Muscle layer of duodenum (tissue), 2 donors: ENCODE measurements at regions not wholly inside any gene's neighbourhood (a gene's known extent, or its start where the extent isn't known, plus 50 kb on each side); places are given as distances from the start of the nearest gene placed in this dataset.

Experiments
- H3K27ac ChIP-seq: one replicate; pipeline ENCODE4 v1.7.0; 2013; ENCODE audit warnings: mild to moderate bottlenecking, low read length
- H3K27me3 ChIP-seq: one replicate; pipeline ENCODE4 v1.7.0; 2013; ENCODE audit warnings: low read depth, mild to moderate bottlenecking, control low read depth, low read length
- H3K36me3 ChIP-seq, 2 donors: one replicate each; pipeline ENCODE4 v1.7.0; 2013; ENCODE audit warnings: low read length in 2 of 2, control low read depth in 1 of 2, mild to moderate bottlenecking in 1 of 2; ENCODE audit not compliant: insufficient read depth in 2 of 2, control insufficient read depth in 1 of 2
- H3K4me1 ChIP-seq, 2 donors: one replicate each; pipeline ENCODE4 v1.7.0; 2013; ENCODE audit warnings: low read length in 2 of 2, mild to moderate bottlenecking in 2 of 2, control low read depth in 1 of 2, moderate library complexity in 1 of 2; ENCODE audit not compliant: insufficient read depth in 2 of 2, control insufficient read depth in 1 of 2
- H3K4me3 ChIP-seq, 2 donors: one replicate each; pipeline ENCODE4 v1.7.0; 2013; ENCODE audit warnings: low read length in 2 of 2, low read depth in 1 of 2, mild to moderate bottlenecking in 1 of 2
- H3K9me3 ChIP-seq, 2 donors: one replicate each; pipeline ENCODE4 v1.7.0; 2013; ENCODE audit warnings: low read length in 2 of 2, control low read depth in 1 of 2, mild to moderate bottlenecking in 1 of 2; ENCODE audit not compliant: control insufficient read depth in 1 of 2
- donor health status: healthy.

DNA sequence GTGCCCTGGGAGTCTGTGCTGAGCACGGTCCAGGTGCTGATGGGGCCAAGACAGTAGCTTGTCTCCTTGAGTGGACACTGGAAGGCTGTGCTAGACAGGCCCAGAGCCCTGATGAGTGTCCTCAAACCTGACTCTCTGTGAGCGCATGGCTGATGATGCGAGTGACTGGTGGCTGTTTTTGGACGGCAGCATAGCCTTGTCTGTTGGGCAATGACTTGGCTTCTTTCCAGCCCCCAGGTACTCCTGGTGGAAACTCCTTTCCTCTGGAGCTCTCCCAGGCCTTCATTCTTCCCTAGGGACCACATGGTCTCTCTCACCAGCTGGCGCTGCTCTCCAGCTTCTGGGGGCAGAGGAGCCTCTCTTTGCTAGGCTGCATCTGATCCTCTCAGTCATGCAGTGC, 207.6 kb upstream of the SMIM21 start:
- H3K27ac ChIP-seq = no peak overlapping the region
- no peak overlapping the region for H3K4me3 ChIP-seq
- no peaks in the 10 kb centered on the region for H3K27me3 ChIP-seq
- no peaks in the 10 kb centered on the region for H3K9me3 ChIP-seq
- peaks cover 0 to 17% of the 10 kb centered on the region in 2 donors for H3K4me1 ChIP-seq
- no peaks in the 10 kb centered on the region for H3K36me3 ChIP-seq

DNA sequence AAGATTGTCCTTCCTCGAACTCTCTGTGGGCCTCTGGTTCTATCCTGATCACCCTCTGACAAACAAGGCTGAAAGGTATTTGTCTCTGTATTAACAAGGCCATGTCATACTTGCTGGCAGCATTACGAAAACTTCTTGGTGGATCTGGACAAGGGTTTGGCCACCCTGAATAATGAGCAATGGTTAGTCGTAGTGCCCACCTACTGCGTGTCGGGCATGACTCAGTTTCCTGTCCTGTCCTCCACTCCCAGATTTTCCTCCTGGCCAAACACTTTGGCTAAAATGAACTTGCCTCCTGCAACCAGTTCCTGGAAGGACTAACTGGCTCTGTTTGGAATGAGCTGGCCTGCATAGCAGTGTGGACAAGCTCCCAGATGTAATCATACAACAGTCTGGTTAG, 198.5 kb upstream of the SMIM21 start:
- no peaks in the 10 kb centered on the region for H3K9me3 ChIP-seq
- H3K4me3 ChIP-seq = no peak overlapping the region
- no peaks in the 10 kb centered on the region for H3K36me3 ChIP-seq
- no peaks in the 10 kb centered on the region for H3K27me3 ChIP-seq
- no peak overlapping the region for H3K27ac ChIP-seq
- no peaks in the 10 kb centered on the region for H3K4me1 ChIP-seq

DNA sequence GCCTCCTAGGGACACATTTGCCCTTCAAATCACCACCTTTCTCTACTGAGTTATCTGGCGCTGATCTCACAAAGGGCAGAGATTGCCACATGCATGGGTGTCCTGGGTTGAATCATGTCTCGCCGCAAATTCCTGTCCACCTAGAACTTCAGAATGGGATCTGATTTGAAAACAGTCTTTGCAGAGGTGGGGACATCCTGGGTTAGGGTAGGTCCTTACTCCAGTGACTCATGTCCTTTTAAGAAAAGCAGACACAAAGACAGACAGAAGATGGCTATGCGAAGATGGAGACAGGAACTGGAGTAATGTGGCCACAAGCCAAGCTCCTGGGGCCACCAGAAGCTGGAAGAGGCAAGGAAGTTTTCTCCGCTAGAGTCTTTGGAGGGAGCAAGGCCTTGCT, 197.4 kb upstream of the SMIM21 start:
- H3K4me1 ChIP-seq = no peaks in the 10 kb centered on the region
- no peak overlapping the region for H3K27ac ChIP-seq
- H3K9me3 ChIP-seq = no peaks in the 10 kb centered on the region
- H3K36me3 ChIP-seq = no peaks in the 10 kb centered on the region
- H3K4me3 ChIP-seq = no peak overlapping the region
- no peaks in the 10 kb centered on the region for H3K27me3 ChIP-seq

DNA sequence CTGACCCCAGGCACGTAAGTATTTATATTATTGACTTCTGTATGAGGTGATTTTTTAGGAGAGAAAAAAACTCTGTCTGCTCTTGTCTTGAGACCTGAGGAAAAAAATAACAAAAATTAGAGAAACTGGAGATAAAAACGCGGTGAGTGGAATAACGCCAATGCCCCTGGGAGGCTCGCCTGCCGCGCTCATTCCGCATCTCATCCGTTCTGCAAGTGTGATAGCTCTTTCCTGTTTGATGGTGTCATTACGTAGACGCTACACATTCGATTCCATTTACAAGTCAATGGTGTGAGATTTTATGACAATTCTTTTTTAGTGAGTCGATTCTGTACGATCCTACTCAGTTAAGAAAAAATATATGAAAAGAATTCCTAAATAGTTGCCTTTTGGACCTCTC, 194.3 kb upstream of the SMIM21 start:
- H3K27ac ChIP-seq = no peak overlapping the region
- H3K9me3 ChIP-seq = peaks cover 0 to 2% of the 10 kb centered on the region in 2 donors
- no peaks in the 10 kb centered on the region for H3K27me3 ChIP-seq
- H3K4me3 ChIP-seq = no peak overlapping the region
- no peaks in the 10 kb centered on the region for H3K36me3 ChIP-seq
- no peaks in the 10 kb centered on the region for H3K4me1 ChIP-seq

DNA sequence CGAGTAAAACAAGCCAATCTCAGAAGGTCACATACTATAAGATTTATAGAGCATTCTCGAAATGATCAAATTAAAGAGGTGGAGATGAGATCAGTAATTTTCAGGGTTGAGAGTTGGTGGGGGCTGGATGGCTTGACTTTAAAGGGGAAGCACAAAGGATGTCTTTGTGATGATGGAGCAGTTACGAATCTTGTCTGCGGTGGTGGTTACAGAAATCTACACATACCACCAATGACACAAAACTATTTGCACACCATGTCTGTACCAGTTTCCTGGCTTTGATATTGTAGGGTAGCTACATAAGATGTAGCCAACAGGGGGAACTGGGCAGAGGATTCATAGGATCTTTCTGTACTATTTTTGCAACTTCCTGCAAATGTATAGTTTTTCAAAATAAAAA, 190.6 kb upstream of the SMIM21 start:
- Histone ChIP-seq H3K27ac (no peak overlapping the region), H3K9me3 (peaks cover 0 to 2% of the 10 kb centered on the region in 2 donors), H3K36me3 (no peaks in the 10 kb centered on the region), H3K4me1 (no peaks in the 10 kb centered on the region), H3K27me3 (no peaks in the 10 kb centered on the region), H3K4me3 (no peak overlapping the region)

DNA sequence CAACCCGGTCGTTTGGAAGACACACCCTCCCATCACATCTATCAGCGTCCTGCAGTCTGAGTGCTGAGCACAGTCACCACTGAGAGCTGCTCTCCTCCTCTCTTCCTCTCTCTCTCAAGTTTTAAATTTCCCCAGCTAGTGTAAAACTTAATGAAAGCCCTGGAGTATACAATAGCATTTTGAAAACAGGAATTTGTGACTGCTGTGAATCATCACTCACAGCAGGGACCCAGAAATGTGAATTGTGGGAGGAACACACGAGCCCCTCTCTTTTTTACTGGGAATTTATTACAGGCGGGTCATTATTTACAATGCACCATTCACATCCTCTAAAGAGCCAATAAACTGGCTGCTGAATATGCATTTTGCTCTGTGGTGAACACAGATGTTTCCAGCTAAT, 185.0 kb upstream of the SMIM21 start:
- H3K4me3 ChIP-seq = no peak overlapping the region
- H3K9me3 ChIP-seq = no peaks in the 10 kb centered on the region
- no peaks in the 10 kb centered on the region for H3K27me3 ChIP-seq
- no peak overlapping the region for H3K27ac ChIP-seq
- H3K4me1 ChIP-seq = no peaks in the 10 kb centered on the region
- no peaks in the 10 kb centered on the region for H3K36me3 ChIP-seq

DNA sequence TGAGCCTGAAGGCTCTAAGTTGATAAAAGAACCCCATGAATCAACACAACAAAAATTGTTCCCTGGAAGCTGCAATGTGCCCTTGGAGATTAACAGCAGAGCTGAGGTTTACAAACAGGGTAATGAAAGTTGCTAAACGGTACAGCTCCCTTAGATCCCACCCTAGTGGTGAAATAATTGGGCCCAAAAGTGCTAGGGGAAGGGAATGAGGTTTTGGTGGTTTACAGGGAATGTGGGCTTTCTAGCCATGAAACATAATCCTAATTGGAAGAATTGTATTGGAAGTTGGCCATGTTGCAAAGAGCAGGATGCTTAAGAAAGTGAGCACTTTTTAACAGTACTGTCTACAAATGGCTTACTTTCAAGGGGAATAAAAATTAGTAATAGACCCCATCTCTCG, 180.2 kb upstream of the SMIM21 start:
- Histone ChIP-seq H3K9me3 (no peaks in the 10 kb centered on the region), H3K27ac (no peak overlapping the region), H3K4me1 (no peaks in the 10 kb centered on the region), H3K4me3 (no peak overlapping the region), H3K36me3 (no peaks in the 10 kb centered on the region), H3K27me3 (no peaks in the 10 kb centered on the region)

DNA sequence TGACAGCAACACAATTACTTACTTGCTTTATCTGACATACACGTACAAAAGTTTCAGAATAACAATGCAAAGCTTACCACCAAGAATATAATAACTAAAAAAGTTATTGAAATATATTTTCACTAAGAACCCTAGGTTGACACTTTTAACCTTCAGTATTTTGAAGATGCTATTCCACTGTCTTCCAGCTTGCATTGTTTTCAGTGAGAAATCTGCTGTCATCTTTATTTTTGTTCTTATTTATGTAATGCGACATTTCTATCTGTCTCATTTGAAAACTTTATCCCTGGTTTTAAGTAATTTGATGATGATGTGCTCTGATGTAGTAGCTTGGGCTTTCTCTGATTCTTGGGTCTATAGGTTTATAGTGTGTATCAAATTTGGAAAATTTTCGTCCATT, 165.0 kb upstream of the SMIM21 start:
- H3K9me3 ChIP-seq = peaks cover 16 to 24% of the 10 kb centered on the region in 2 donors
- H3K27ac ChIP-seq = no peak overlapping the region
- no peaks in the 10 kb centered on the region for H3K36me3 ChIP-seq
- no peak overlapping the region for H3K4me3 ChIP-seq
- H3K4me1 ChIP-seq = no peaks in the 10 kb centered on the region
- no peaks in the 10 kb centered on the region for H3K27me3 ChIP-seq

DNA sequence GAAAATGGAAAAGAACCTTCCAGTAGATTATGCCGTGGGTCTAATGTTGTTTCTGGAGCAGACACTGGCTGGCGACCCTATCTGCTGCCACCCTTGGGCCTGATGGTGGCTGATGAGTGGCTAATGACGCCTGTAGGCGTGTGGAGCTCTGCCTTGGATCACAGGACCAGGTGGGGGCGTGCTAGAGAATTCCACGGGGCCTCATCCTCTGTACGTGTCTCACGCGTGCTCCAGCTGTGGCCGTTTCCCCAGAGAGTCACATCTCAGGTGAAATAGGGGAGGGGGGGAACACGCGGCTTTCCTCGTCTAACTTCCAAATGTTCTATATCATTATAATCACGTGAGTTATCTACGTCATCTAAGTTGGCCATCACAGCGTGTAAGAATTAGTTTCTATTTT, 160.9 kb upstream of the SMIM21 start:
- no peaks in the 10 kb centered on the region for H3K4me1 ChIP-seq
- no peaks in the 10 kb centered on the region for H3K27me3 ChIP-seq
- peaks cover 10 to 13% of the 10 kb centered on the region in 2 donors for H3K9me3 ChIP-seq
- no peaks in the 10 kb centered on the region for H3K36me3 ChIP-seq
- H3K4me3 ChIP-seq = no peak overlapping the region
- H3K27ac ChIP-seq = no peak overlapping the region

DNA sequence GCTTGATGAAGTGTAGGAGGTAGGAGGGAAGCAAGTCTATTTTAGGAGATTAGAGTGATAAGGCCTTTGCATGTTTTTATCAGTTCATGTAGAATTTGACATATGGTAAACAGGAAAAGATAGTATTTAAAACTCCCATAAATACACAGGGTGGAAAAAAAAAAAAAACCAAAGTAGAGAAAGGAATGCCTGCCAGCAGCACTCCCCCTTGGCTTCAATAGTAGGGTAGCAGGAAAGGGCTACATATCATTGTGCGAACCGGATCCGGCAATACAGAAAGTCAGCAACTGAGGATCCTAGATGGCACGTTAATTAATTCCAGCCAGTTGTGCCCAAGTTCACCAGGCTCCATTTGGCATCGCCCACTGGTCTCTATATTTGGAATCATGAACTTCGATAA, 159.6 kb upstream of the SMIM21 start:
- H3K4me1 ChIP-seq = no peaks in the 10 kb centered on the region
- no peaks in the 10 kb centered on the region for H3K27me3 ChIP-seq
- no peak overlapping the region for H3K4me3 ChIP-seq
- H3K36me3 ChIP-seq = no peaks in the 10 kb centered on the region
- H3K9me3 ChIP-seq = peaks cover 2 to 5% of the 10 kb centered on the region in 2 donors
- H3K27ac ChIP-seq = no peak overlapping the region

DNA sequence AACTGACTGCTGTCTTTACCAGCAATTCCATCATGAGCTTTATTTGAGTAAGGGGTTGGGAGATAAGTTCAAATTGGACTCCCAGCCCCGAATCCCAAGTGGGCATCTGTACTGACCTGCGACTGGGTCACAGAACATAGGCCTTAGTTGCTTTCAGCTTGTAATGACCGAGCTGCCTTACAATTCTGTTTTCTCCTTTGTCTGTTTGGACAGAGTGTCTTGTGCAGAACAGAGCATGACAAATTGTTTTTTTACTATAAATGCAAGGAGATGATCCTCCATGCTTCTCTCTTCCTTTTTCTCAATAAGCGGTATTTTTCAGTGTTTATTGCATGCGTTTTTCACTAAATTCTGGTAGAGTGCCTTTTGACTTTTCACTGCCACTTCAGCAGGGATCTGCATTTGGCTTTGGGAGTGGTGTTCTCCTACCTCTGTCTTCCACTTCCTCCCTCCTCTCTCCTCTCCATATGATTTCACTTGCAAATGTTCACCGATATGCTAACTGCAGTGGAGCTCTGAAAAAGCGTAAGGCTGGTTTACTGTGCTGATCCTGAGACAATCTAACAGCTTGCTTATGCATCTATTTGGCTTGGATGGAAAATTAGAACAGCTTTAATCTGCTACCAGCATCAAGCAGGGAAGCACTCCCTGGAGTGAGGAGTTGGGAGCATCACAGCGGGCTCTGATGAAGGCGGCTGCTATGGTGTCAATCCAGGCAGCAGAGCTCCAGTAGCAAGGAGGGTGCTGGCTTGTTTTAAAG, 158.8 kb upstream of the SMIM21 start:
- Histone ChIP-seq H3K4me1 (no peaks in the 10 kb centered on the region), H3K9me3 (no peaks in the 10 kb centered on the region), H3K27me3 (no peaks in the 10 kb centered on the region), H3K27ac (no peak overlapping the region), H3K36me3 (no peaks in the 10 kb centered on the region), H3K4me3 (no peak overlapping the region)

DNA sequence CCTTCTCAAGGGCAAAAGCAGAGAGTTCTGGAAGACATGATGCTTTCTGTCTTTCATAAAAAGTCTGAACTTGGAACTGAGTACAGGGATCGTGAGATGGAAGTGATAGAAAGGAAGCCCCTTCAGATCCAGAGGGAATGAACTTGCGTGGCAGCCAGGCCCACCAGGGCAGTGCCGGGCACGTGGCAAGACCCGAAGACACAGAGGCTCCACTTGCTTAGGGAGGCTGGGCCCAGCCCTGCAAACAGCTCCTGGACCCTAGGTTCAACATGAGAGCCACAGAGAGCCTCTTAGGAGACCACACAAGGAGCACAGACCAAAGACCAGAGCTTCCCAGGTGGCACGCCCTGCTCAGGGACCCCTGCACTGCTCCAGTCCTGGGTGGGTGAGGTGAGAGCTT, 155.4 kb upstream of the SMIM21 start:
- Histone ChIP-seq H3K27ac (no peak overlapping the region), H3K36me3 (no peaks in the 10 kb centered on the region)

More for the DNA sequence above, 155.4 kb upstream of the SMIM21 start:
- no peak overlapping the region for H3K4me3 ChIP-seq
- H3K9me3 ChIP-seq = no peaks in the 10 kb centered on the region
- H3K27me3 ChIP-seq = no peaks in the 10 kb centered on the region
- no peaks in the 10 kb centered on the region for H3K4me1 ChIP-seq
